ENCODE measurements at regions not wholly inside any gene's neighbourhood (a gene's known extent, or its start where the extent isn't known, plus 50 kb on each side); places are given as distances from the start of the nearest gene placed in this dataset.

DNA sequence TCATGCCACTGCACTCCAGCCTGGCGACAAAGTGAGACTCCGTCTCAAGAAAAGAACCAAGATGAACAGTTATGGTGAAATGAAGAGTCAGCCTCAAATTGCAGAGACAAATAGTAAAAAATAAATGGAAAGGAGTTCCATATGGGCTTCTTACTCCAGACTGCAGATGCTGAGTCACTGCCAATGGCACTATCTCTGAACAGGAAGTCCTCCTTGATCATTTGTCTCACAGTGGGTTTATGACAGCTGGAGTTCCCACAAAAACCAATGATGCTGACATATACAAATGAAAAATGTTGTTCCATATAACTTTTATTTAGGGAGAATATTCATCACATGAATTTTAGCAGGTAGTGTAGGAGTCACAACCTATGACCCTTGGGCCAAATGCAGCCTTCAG, 631.6 kb downstream of the PCDH18 start:
- TF ChIP-seq, protein P1, sequence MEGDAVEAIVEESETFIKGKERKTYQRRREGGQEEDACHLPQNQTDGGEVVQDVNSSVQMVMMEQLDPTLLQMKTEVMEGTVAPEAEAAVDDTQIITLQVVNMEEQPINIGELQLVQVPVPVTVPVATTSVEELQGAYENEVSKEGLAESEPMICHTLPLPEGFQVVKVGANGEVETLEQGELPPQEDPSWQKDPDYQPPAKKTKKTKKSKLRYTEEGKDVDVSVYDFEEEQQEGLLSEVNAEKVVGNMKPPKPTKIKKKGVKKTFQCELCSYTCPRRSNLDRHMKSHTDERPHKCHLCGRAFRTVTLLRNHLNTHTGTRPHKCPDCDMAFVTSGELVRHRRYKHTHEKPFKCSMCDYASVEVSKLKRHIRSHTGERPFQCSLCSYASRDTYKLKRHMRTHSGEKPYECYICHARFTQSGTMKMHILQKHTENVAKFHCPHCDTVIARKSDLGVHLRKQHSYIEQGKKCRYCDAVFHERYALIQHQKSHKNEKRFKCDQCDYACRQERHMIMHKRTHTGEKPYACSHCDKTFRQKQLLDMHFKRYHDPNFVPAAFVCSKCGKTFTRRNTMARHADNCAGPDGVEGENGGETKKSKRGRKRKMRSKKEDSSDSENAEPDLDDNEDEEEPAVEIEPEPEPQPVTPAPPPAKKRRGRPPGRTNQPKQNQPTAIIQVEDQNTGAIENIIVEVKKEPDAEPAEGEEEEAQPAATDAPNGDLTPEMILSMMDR (conservative IDR thresholded peaks at IDR 0.05 in 1 of 2, IDR thresholded peaks at IDR 0.05 in 1 of 2; ENCODE audit: low read depth in 1 of 2, low read length in 2 of 2), result no peak
- TF ChIP-seq EZH2 (IDR thresholded peaks at IDR 0.05; ENCODE audit: low read length, missing control alignments), result no peak

Data from fibroblast of lung (primary cell).